WTC11 (cell line): ENCODE measurements at regions not wholly inside any gene's neighbourhood (a gene's known extent, or its start where the extent isn't known, plus 50 kb on each side); places are given as distances from the start of the nearest gene placed in this dataset.

Experiments used
- NR2C2 ChIP-seq: sonication (generic); formaldehyde crosslinking; IDR thresholded peaks from 2 replicates; pipeline ENCODE4 v1.8.0; 2022; ENCODE audit warnings: mild to moderate bottlenecking, missing genetic modification reagents
- NR3C1 ChIP-seq: sonication (generic); formaldehyde crosslinking; conservative IDR thresholded peaks from 2 replicates; pipeline ENCODE4 v1.8.1; 2023; ENCODE audit warnings: low read depth, mild to moderate bottlenecking, missing genetic modification reagents
- PRDM15 ChIP-seq: sonication (generic); formaldehyde crosslinking; IDR thresholded peaks from 2 replicates; pipeline ENCODE4 v1.8.0; 2022; ENCODE audit warnings: missing genetic modification reagents
- TF ChIP-seq, protein P1 (sequence below): fragments of 200-600 bp; IDR thresholded peaks from 2 replicates; pipeline ENCODE4 v1.8.0; 2022; ENCODE audit warnings: antibody characterized with exemption

DNA sequence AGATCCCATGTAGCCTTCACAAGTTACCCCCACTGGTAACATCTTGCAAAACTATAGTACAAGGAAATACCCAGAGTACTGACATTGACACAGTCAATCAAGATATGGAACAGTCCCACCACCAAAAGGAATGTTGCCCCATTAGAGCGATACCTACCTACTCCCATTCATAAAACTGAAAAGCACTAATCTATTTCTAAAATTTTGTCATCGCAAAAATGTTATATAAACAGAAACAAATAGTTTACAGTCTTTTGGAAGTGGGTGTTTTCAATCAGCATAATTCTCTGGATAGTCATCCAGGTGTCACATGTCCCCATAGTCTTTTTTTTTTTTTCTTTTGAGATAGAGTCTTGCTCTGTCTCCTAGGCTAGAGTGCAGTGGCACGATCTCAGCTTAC lies 156.9 kb upstream of the AGTR1 start:
- TF ChIP-seq NR2C2 (no peak), PRDM15 (no peak), NR3C1 (CRISPR knock-in tag) (no peak)
- TF ChIP-seq, protein P1, sequence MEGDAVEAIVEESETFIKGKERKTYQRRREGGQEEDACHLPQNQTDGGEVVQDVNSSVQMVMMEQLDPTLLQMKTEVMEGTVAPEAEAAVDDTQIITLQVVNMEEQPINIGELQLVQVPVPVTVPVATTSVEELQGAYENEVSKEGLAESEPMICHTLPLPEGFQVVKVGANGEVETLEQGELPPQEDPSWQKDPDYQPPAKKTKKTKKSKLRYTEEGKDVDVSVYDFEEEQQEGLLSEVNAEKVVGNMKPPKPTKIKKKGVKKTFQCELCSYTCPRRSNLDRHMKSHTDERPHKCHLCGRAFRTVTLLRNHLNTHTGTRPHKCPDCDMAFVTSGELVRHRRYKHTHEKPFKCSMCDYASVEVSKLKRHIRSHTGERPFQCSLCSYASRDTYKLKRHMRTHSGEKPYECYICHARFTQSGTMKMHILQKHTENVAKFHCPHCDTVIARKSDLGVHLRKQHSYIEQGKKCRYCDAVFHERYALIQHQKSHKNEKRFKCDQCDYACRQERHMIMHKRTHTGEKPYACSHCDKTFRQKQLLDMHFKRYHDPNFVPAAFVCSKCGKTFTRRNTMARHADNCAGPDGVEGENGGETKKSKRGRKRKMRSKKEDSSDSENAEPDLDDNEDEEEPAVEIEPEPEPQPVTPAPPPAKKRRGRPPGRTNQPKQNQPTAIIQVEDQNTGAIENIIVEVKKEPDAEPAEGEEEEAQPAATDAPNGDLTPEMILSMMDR: no peak
